CD4-positive, alpha-beta T cell treated with Interferon alpha-2 for 1 hour (primary cell): ENCODE measurements at regions not wholly inside any gene's neighbourhood (a gene's known extent, or its start where the extent isn't known, plus 50 kb on each side); places are given as distances from the start of the nearest gene placed in this dataset.
"Not testable (repeated sequence)": the region's sequence is repeated elsewhere in the genome, so short reads cannot be mapped to it uniquely, and the experiment has no call there.

ENCODE experiments used
- DNase-seq, 2 donors: peaks; one replicate each; pipeline ENCODE4 v3.0.0-alpha.2; 2020 to 2022

- no peak for DNase-seq
These were observed 754.6 kb upstream of the AGA start for GRCh38 chr4:178196751-178197374.

- DNase-seq = no peak
These were observed 756.5 kb upstream of the AGA start for GRCh38 chr4:178198691-178199090.

GRCh38 chr4:178202422-178202821 lies 760.2 kb upstream of the AGA start:
- DNase-seq = no peak

- no peak for DNase-seq
These were observed 763.6 kb upstream of the AGA start for GRCh38 chr4:178205826-178206225.

- DNase-seq = no peak
These were observed 773.1 kb upstream of the AGA start for GRCh38 chr4:178215309-178215708.

- no peak for DNase-seq
These were observed 773.5 kb upstream of the AGA start for GRCh38 chr4:178215763-178216162.

- not testable (repeated sequence) for DNase-seq
These were observed 784.2 kb upstream of the AGA start for GRCh38 chr4:178226421-178226820.

GRCh38 chr4:178233906-178234305 lies 791.7 kb upstream of the AGA start:
- DNase-seq = no peak

- no peak for DNase-seq
These were observed 798.7 kb upstream of the AGA start for GRCh38 chr4:178240891-178241290.

- no peak for DNase-seq
These were observed 799.4 kb upstream of the AGA start for GRCh38 chr4:178241601-178242118.

GRCh38 chr4:178242655-178243054 lies 800.4 kb upstream of the AGA start:
- no peak for DNase-seq

GRCh38 chr4:178244785-178245184 lies 802.5 kb upstream of the AGA start:
- no peak for DNase-seq

GRCh38 chr4:178255172-178255571 lies 812.9 kb upstream of the AGA start:
- no peak for DNase-seq

- no peak for DNase-seq
These were observed 816.4 kb upstream of the AGA start for GRCh38 chr4:178258603-178259002.

GRCh38 chr4:178259566-178259965 lies 817.3 kb upstream of the AGA start:
- no peak for DNase-seq

GRCh38 chr4:178264001-178264400 lies 821.8 kb upstream of the AGA start:
- DNase-seq = no peak

GRCh38 chr4:178271386-178271785 lies 829.1 kb upstream of the AGA start:
- no peak for DNase-seq

GRCh38 chr4:178273168-178273567 lies 830.9 kb upstream of the AGA start:
- DNase-seq = no peak

GRCh38 chr4:178275671-178276360 lies 833.6 kb upstream of the AGA start:
- DNase-seq = no peak

- no peak for DNase-seq
These were observed 838.1 kb upstream of the AGA start for GRCh38 chr4:178280362-178280761.

GRCh38 chr4:178288462-178288861 lies 846.2 kb upstream of the AGA start:
- no peak for DNase-seq

GRCh38 chr4:178293601-178294000 lies 851.4 kb upstream of the AGA start:
- DNase-seq = no peak

GRCh38 chr4:178296669-178297068 lies 854.4 kb upstream of the AGA start:
- no peak for DNase-seq

- no peak for DNase-seq
These were observed 864.3 kb upstream of the AGA start for GRCh38 chr4:178306565-178306964.

GRCh38 chr4:178309890-178310289 lies 867.7 kb upstream of the AGA start:
- DNase-seq = no peak
